ENCODE measurements at regions not wholly inside any gene's neighbourhood (a gene's known extent, or its start where the extent isn't known, plus 50 kb on each side); places are given as distances from the start of the nearest gene placed in this dataset.

GRCh38 chr14:58780185-58780584 is 142.4 kb downstream of the DACT1 start:
- Histone ChIP-seq H3K79me2 (ENCODE audit: insufficient read depth) (no peaks in the 10 kb centered on the region), H3K27me3 (ENCODE audit: insufficient read depth) (no peaks in the 10 kb centered on the region), H3K4me1 (ENCODE audit: control insufficient read depth in 1 of 2, insufficient read depth in 2 of 2, low read depth in 1 of 2, low read length in 1 of 2) (no peaks in the 10 kb centered on the region), H3K27ac (ENCODE audit: low read depth in 2 of 2, low read length in 1 of 2) (no peak overlapping the region), H3K9me3 (no peaks in the 10 kb centered on the region), H3K9ac (no peak overlapping the region), H3F3A (replicated peaks; ENCODE audit: insufficient read depth) (no peaks in the 10 kb centered on the region), H3K4me3 (ENCODE audit: low read depth in 2 of 2, low read length in 1 of 2) (no peak overlapping the region), H3K9me2 (no peaks in the 10 kb centered on the region), H3K36me3 (replicated peaks in 1 of 2; ENCODE audit: control insufficient read depth in 1 of 2, insufficient read depth in 2 of 2, low read length in 1 of 2) (no peaks in the 10 kb centered on the region), H4K20me1 (ENCODE audit: insufficient read depth) (no peaks in the 10 kb centered on the region), H3K4me2 (no peak overlapping the region), H2AFZ (ENCODE audit: low read depth) (no peak overlapping the region)
- no peak for DNase-seq
- TF ChIP-seq, protein P1, sequence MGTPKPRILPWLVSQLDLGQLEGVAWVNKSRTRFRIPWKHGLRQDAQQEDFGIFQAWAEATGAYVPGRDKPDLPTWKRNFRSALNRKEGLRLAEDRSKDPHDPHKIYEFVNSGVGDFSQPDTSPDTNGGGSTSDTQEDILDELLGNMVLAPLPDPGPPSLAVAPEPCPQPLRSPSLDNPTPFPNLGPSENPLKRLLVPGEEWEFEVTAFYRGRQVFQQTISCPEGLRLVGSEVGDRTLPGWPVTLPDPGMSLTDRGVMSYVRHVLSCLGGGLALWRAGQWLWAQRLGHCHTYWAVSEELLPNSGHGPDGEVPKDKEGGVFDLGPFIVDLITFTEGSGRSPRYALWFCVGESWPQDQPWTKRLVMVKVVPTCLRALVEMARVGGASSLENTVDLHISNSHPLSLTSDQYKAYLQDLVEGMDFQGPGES (IDR thresholded peaks at IDR 0.05; ENCODE audit: low read depth, low read length): no peak
- TF ChIP-seq RCOR1 (IDR thresholded peaks at IDR 0.05; ENCODE audit: low read length) (no peak), REST (IDR thresholded peaks at IDR 0.05; ENCODE audit: low read depth, low read length) (no peak), MEF2A (IDR thresholded peaks at IDR 0.05; ENCODE audit: borderline replicate concordance, low read depth) (no peak), POLR2AphosphoS5 (IDR thresholded peaks at IDR 0.05; ENCODE audit: low read depth, low read length) (no peak), FOXJ3 (CRISPR knock-in tag; IDR thresholded peaks at IDR 0.05) (no peak)
- TF ChIP-seq, protein P2, sequence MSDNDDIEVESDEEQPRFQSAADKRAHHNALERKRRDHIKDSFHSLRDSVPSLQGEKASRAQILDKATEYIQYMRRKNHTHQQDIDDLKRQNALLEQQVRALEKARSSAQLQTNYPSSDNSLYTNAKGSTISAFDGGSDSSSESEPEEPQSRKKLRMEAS (IDR thresholded peaks at IDR 0.05; ENCODE audit: low read depth): no peak
- 87% methylated on average over 5 of the region's 5 CpGs for WGBS (ENCODE audit: low lambda C conversion rate)
- ChIA-PET CTCF (no interaction called here), POLR2A (interaction anchor here (0.5 kb wide), 1 partner anchor 23 kb away, joined by 3 read pairs; no protein-coding TSS in a partner anchor)

GRCh38 chr14:58780605-58781004 is 142.8 kb downstream of the DACT1 start:
- no peaks in the 10 kb centered on the region for H3F3A ChIP-seq (replicated peaks; ENCODE audit: insufficient read depth)
- H3K27ac ChIP-seq (ENCODE audit: low read depth in 2 of 2, low read length in 1 of 2): no peak overlapping the region
- no peak for DNase-seq
- no peaks in the 10 kb centered on the region; the same call in 1 of the 2 replicates for H3K27me3 ChIP-seq (ENCODE audit: insufficient read depth)
- no peaks in the 10 kb centered on the region for H3K9me3 ChIP-seq
- H3K9me2 ChIP-seq: no peaks in the 10 kb centered on the region
- no peaks in the 10 kb centered on the region for H3K36me3 ChIP-seq (replicated peaks in 1 of 2; ENCODE audit: control insufficient read depth in 1 of 2, insufficient read depth in 2 of 2, low read length in 1 of 2)
- 92% methylated on average over 6 of the region's 6 CpGs for WGBS (ENCODE audit: low lambda C conversion rate)
- no peaks in the 10 kb centered on the region for H3K79me2 ChIP-seq (ENCODE audit: insufficient read depth)
- no peak overlapping the region for H3K4me3 ChIP-seq (ENCODE audit: low read depth in 2 of 2, low read length in 1 of 2)
- no peaks in the 10 kb centered on the region for H3K4me1 ChIP-seq (ENCODE audit: control insufficient read depth in 1 of 2, insufficient read depth in 2 of 2, low read depth in 1 of 2, low read length in 1 of 2)
- ChIA-PET POLR2A (interaction anchor here (0.5 kb wide), 1 partner anchor 23 kb away, joined by 3 read pairs; no protein-coding TSS in a partner anchor), CTCF (no interaction called here)
- no peak overlapping the region for H3K9ac ChIP-seq
- TF ChIP-seq FOXM1 (IDR thresholded peaks at IDR 0.05; ENCODE audit: low read depth) (no peak), GABPA (IDR thresholded peaks at IDR 0.05; ENCODE audit: low read depth) (no peak), MEF2A (IDR thresholded peaks at IDR 0.05; ENCODE audit: borderline replicate concordance, low read depth) (no peak), REST (IDR thresholded peaks at IDR 0.05; ENCODE audit: low read depth, low read length) (no peak), JUND (IDR thresholded peaks at IDR 0.05) (no peak), YY1 (IDR thresholded peaks at IDR 0.05; ENCODE audit: low read depth) (no peak), RAD21 (IDR thresholded peaks at IDR 0.05; ENCODE audit: low read length) (no peak), EP300 (IDR thresholded peaks at IDR 0.05; ENCODE audit: borderline replicate concordance in 1 of 2, low read depth in 1 of 2, low read length in 1 of 2) (no peak), USF2 (IDR thresholded peaks at IDR 0.05; ENCODE audit: borderline replicate concordance, low read depth, low read length) (no peak)
- TF ChIP-seq, protein P3, sequence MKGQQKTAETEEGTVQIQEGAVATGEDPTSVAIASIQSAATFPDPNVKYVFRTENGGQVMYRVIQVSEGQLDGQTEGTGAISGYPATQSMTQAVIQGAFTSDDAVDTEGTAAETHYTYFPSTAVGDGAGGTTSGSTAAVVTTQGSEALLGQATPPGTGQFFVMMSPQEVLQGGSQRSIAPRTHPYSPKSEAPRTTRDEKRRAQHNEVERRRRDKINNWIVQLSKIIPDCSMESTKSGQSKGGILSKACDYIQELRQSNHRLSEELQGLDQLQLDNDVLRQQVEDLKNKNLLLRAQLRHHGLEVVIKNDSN (IDR thresholded peaks at IDR 0.05; ENCODE audit: borderline replicate concordance, low read depth): no peak
- no peak overlapping the region for H3K4me2 ChIP-seq
- no peaks in the 10 kb centered on the region for H4K20me1 ChIP-seq (ENCODE audit: insufficient read depth)
- no peak overlapping the region for H2AFZ ChIP-seq (ENCODE audit: low read depth)
